GM18511 (cell line): ENCODE measurements at regions not wholly inside any gene's neighbourhood (a gene's known extent, or its start where the extent isn't known, plus 50 kb on each side); places are given as distances from the start of the nearest gene placed in this dataset.

Experiments used
- ATAC-seq: cut with Tn5 transposase; IDR thresholded peaks from one replicate; pipeline ENCODE4 v1.9.1; 2021; ENCODE audit warnings: mild to moderate bottlenecking, moderate library complexity; ENCODE audit not compliant: unreplicated experiment

GRCh38 chr2:76330865-76331264 is 620.1 kb upstream of the GCFC2 start:
- no peak for ATAC-seq

GRCh38 chr2:76326636-76327035 is 615.9 kb upstream of the GCFC2 start:
- no peak for ATAC-seq

DNA sequence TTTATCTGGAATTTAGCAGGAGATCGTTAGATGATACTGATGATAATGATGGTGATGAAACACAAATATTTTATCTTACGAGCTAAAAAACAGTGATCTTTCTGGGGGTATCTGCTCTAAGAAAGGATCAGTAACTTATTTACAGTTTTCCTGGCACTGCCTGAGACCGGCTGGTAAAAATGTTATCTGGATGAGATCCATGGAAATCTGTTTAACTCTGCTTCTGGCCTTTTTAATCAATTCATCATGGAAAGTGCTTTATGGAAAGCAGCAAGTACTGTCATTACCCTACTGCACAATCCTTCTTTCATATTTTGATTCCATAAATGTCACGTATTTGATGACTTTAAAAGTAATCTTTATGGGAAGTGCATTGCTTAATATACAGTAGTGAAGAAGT is 612.7 kb upstream of the GCFC2 start:
- no peak for ATAC-seq

DNA sequence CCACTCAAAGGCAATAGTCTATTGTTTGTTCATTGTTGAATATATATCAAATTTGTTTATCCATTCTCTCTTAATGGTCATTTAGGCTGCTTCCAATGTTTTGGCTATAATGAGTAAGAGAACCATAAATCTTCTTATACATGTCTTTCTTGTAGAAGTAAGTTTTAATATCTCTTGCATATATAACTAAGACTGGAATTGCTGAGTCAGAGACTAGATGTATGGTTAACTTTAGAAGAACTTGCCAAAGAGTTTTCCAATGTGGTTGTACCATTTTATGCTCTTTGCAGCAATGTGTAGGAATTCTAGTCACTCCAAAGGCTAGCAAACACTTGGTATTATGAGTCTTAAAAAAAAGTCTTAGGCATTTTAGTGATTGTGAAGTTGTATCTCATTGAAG is 610.0 kb upstream of the GCFC2 start:
- no peak for ATAC-seq

DNA sequence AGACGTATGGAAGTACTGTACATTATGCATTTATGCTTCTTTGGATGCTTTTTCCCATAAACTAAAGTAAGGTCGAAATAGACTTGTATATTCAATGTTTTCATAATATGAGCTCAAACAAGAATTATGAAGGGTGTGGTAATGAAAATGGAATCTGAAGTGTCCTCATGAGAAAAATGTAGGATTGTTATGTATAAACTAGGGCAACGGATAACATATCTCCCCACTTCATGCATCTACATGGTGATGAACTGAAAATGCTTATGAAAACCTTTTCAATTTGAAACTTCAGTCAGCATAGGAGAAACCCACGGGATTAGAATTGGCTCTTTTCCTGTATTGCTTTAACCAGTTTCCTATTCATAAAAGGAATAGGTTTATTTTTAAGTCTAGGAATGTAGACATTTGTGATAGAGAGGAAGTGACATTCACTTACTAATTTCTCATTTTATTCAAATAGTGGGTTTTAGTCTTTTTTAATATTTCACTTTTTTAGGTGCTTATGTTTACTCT is 608.2 kb upstream of the GCFC2 start:
- no peak for ATAC-seq

- no peak for ATAC-seq
Observed at GRCh38 chr2:76316691-76317090, 606.0 kb upstream of the GCFC2 start.

- ATAC-seq = no peak
Observed at GRCh38 chr2:76314271-76315020, 603.7 kb upstream of the GCFC2 start.

DNA sequence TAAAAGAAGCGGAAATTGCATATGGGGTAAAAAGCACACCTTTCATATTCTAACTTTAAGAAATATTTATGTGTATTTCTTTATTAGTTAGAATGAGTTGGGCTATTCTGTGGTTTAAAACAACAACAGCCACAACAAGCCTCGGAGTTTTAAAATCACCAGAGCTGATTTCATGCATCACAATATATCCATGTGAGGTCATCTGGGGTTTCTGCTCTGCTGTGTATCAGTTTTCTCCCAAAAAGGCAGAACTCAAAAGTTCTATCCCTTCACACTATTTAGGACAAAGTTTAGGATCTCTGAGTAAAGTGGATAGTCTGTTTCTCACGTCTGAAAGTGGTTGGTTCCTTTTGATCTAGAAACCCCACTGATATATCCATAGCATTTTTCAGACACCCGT is 601.5 kb upstream of the GCFC2 start:
- no peak for ATAC-seq

DNA sequence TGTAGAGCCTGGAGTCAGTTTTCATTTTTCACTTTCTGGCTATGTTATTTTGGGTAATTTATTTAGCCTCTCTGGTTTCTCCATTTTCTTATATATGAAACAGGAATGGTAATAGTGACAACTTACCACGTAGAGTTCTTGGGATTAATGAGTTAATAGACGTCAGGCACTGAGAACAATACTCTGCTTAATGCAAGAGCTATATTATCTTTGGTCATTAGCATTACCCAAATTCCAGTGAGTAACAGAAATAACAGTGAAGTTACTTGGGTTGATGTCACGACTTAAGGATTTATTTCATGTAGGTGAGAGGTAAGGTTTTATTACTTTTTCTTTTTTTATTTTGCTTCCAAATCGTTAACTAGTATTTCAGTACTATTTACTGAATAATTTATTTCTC is 601.0 kb upstream of the GCFC2 start:
- ATAC-seq = no peak

GRCh38 chr2:76310894-76311633 is 600.3 kb upstream of the GCFC2 start:
- no peak for ATAC-seq

DNA sequence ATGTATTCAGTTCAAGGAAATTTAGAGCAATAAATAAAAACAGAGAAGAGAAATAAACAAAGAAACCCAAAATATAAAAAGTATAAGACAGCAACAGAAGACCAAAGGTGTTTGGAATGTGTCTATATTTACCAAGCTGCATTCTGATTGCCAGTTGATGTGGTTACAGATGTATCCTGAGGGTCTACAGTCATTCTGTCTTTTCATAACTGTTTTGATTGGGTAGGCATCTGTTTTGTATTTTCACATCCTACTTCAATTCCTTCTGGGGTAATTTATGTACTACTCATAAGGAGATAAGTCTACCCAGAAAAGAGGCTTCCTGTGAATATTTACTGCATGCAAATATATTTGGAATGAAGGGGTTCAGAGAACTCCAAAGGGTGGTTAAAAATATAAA is 596.8 kb upstream of the GCFC2 start:
- no peak for ATAC-seq

DNA sequence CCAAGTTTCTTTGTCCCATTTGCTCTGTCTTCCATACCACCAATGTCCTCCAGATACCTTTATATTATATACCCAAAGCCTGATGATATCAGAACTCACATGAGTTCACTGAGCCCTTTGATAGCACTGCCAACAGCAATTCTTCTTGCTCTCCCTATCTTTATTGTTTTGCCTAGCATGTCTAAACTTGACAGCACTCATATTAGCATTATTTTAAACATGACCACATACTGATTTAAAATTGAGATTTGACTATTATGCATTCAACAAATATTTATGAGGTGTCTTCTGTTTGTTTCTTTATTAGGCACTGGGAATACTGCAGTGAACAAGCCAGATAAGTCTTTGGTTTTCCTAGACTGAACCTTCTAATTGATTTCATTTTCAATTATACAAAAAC is 587.3 kb upstream of the GCFC2 start:
- ATAC-seq = no peak

DNA sequence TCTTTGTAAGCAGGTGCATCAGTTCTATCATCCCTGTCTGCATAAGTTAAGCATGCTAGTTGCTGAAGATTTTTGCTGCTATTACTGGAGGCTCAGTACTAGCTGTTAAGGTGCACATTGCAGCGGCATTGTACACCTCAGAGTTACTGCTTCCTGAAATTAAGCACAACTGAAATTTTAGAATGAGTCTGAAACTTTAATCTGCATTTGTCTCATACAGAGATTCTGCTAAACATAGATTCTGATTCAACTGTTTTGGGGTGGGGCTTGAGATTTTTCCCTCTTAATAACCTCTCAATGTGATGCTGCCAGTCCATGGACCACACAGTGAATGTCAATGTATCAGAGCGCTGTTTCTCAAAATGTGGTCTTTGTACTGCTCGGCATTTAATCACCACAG is 585.7 kb upstream of the GCFC2 start:
- ATAC-seq = no peak

DNA sequence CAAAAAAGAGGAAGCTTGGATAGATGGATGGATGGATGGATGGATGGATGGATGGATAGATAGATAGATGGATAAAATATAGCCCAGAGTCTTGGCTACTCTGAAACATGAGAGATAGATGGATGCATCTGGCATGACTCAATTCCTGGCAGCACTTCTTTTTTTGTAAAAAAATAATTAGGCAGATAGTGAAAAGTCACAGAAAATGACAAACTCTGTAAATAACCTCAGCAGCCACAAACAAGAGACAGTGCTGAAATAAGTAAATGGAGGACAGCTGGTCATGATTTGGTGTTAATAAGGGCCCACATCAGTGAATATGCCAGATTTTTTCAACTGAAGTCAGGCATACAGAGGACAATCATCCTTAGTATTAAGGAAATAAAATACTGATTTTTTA is 585.0 kb upstream of the GCFC2 start:
- ATAC-seq = no peak

GRCh38 chr2:76288598-76288997 is 577.9 kb upstream of the GCFC2 start:
- ATAC-seq = no peak

- no peak for ATAC-seq
Observed at GRCh38 chr2:76288146-76288545, 577.4 kb upstream of the GCFC2 start.

DNA sequence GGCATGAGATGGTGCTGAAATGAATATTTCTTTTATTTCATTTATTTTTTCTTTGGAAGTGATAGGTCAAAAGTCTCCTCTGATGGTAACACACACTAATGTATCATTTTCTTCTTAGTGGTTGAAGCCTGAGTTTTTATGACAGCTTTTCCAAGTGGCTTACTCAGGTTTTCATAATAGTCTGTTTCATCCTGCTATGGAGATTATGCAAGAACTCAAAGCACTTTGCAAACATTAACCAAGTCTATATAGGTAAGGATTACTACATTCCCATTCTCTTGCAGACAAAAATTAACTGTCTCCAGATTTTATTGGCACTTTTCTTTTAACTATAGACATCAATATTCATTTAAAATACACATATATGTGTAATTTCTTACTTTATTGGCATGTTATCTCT is 572.6 kb upstream of the GCFC2 start:
- ATAC-seq = no peak

DNA sequence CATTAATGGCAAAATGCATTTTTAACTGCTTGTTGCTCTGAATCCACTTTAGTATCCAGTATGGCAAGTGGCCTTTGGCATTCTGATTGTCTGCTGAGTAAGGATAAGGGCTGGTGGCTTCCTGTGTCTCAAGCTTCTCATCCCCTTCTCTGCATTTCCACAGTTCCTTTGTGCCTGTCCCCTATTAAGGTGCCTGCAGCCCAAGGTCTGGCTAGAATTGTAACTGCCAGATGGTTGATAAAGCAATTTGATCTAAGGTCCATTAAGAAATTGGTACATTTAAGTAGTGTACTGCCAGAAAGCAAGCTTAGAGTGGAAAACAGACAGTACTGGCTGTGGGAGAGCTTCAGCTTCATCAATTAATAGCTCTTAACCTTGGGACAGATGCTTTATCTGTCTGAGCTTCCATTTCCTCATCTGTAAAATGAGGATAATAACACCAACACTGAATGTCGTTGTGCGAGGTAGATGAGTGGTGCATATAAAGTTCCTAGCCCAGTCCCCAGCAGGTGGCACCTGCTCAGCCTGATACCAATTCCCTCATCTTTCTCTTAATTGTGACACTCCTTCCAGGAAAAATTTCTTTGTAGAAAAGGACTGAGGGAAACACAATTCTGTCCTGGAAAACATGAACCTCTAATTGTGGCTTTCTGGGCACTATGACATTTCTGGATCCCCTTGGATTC is 570.6 kb upstream of the GCFC2 start:
- no peak for ATAC-seq

GRCh38 chr2:76280686-76281085 is 570.0 kb upstream of the GCFC2 start:
- no peak for ATAC-seq

DNA sequence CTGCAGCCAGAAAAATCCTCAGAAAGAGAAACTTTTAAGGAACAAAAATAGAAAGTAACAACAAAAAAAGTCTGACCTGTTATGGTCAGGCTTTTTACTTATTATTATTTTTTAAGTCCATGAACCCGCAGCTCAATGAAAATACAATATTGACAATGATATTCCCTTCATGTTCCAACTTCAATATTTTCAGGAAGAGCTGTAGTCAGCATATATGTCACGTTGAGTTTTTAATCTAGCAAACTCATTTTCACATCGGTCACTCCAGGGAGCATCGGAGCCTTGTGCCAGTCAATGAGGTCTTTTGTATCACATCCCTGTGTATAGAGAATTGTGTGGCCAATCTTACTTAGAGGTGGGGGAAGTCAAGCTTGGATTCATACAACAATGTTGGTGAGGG is 568.4 kb upstream of the GCFC2 start:
- ATAC-seq = no peak

GRCh38 chr2:76275788-76276187 is 565.1 kb upstream of the GCFC2 start:
- ATAC-seq = no peak

- ATAC-seq = no peak
Observed at GRCh38 chr2:76274676-76275075, 564.0 kb upstream of the GCFC2 start.
